GM18519 (cell line): ENCODE measurements at regions not wholly inside any gene's neighbourhood (a gene's known extent, or its start where the extent isn't known, plus 50 kb on each side); places are given as distances from the start of the nearest gene placed in this dataset.
"Not testable (repeated sequence)": the region's sequence is repeated elsewhere in the genome, so short reads cannot be mapped to it uniquely, and the experiment has no call there.

Source experiments
- ATAC-seq: cut with Tn5 transposase; IDR thresholded peaks from one replicate; pipeline ENCODE4 v1.9.1; 2021; ENCODE audit warnings: mild to moderate bottlenecking, moderate library complexity; ENCODE audit not compliant: unreplicated experiment, low FRiP score

DNA sequence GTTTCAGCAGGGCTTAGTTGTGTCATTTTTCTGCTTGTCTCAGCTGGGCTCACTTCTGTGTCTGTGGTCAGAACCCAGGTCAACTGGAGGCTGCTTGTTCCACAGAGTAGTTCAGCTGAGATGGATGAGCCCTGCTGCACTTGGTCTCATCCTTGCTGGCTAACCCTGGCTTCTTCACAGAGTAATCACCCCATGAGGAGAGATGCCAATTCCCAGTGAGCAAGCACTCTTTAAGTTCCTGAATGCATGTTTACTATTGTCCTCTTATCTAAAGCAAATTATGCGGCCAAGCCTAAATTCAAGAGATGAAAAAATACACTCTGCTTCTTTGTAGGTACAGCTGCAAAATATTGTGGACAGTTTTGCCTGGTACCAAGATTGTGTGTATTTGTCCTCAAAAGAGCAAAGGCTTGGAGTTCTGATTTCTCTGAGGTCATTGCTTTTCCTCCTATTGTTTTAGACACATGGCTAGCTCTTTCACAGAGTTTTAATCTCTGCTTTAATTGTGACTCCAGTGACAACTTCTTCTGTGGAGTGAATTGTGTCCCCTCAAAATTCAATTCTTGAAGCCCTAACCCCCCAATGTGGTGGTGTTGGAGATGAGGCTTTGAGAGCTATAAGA lies 236.6 kb upstream of the ANKRD50 start:
- ATAC-seq: no peak

DNA sequence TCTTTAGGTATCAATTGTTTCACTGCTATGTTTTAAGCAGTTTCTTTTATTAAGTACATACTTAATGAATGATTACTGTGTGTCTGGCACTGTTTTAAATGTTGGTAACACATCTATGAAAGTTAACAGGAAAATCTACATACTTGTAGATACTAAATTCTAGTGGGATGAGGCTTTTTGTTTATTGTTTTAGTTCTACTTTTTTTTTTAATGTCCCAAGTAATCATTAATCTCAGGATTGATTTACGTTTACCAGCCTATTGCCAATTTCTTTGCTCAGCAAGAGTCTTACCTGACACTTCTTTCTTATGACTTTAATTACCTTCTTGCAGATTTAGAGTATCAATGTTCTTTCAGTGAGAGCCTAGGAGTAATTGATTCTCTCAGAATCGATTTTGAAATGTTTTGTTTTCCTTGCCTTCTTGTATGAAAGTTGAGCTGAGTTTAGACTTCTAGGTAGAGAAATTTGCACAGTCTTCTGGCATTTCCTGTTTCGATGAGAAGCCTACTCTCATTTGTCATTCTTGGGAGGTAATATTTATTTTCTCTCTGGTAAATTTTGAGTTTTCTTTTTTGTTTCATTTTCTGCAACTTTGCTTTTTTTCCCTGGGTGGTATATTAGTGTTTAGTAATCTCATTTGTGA lies 235.2 kb upstream of the ANKRD50 start:
- no peak for ATAC-seq

DNA sequence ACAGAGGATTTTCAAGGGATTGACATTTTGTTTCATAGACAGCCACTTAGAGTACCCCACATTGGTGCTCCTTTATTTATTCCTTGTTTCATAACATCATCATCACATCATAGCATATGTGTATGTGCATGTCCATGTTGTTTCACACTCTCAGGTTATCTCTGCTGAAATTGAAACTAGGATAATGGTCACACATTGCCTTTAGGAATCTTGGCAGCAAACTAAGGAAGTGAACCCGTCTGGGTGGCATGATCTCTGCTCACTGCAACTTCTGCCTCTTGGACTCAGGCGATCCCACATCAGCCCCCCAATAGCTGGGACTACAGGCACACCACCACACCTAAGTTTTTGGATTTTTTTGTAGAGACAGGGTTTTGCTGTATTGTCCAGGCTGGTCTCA lies 234.2 kb upstream of the ANKRD50 start:
- no peak for ATAC-seq

DNA sequence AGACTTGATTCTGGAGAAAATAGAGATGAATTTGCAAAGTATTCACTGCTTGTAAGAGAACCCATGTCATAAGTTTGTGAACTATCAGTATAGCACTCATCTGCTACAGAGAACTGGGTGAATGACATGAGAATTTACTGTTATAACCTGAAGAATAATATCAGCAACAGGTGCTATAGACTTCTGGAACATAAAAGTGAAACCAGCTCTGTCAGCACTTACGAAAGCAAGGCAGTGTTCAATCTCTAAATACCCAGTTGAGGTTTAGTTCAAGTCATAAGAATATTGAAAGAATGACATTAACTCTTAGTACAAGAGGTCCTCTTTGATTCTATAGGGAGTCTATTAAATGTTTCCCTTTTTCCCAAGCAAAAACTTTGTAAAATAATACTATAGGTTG lies 232.9 kb upstream of the ANKRD50 start:
- no peak for ATAC-seq

DNA sequence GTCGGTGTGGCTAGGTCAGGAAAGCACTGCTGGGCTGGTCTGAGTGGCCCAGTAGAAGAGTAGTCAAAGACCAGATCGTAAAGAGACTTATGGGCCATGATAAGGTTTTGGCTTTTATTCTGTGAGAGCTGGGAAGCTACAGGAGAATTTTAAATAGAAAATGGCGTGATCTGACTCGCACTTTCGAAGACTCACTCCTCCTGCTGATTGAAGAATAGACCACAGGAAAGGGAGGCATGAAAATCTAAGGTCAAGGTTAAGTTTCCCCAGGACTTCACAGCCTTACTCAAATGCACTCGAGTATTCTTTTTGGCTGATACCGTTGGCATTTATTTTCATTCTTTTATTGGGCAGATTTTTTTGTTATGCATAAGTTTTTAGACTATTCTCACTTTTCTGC lies 231.4 kb upstream of the ANKRD50 start:
- ATAC-seq: no peak

DNA sequence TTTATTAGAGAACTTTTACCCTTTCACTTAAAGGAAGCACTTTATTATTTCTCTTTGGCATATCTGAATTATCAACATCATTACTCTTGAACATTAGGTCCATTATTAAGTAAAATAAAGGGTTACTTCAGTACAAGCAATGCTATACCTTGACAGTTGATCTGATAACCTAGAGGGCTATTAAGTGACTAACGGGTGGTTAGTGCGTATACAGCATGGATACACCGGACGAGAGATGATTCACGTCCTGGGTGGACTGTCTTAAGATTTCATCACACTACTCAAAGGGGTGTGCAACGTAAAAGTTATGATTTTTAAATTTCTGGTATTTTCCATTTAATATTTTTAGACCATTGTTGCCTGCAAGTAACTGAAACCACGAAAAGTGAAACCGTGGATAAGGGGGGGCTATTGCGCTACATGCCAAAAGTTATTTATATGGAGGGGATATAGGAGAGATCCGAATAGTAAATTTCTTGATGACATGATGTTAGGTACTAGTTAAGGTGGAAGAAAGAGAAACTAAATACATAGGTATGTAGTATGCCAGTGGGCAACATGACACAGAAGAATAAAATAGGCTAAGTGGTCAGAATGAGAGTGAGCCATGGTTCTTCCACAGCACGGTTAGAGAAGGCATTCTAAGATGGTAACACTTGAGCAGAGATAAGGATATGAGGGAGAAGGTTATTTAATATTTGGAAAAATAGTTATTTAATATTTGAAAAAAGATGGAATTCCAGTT lies 230.8 kb upstream of the ANKRD50 start:
- no peak for ATAC-seq

DNA sequence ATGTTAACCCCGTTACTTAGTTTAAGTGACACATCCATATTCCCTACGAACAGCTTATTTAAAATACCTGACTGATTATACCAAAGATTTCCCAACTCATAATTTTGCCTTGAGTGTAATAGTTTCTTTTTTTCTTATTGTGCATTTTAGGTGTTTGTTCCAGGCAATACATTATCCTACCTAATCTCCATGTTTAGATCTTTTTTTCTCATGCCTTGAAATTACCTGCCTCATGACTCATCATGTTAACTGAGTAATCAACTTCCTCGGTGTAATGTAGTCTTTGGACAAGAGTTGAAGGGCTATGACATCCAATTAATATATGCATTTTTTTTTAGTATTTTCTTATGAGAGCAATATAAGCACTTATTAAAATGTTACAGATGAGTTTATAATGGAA lies 228.7 kb upstream of the ANKRD50 start:
- no peak for ATAC-seq

DNA sequence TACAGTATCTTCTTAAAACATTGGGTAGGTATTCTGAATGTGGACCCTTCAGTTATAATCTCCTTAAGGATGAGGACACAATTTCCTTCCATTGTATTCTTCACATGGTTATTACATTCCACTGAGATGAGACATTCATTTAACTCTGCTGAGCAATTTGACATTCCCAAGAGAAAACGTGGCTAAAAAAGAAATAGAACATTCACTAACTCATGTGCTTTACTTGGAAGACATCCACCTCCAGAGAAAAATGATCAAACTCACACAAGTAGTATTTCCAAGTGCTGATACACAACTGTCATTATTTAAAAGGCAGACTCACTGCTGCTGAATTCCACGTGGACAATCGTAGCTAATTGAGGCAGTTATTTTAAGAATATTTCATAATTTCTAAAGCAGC lies 227.9 kb upstream of the ANKRD50 start:
- no peak for ATAC-seq

DNA sequence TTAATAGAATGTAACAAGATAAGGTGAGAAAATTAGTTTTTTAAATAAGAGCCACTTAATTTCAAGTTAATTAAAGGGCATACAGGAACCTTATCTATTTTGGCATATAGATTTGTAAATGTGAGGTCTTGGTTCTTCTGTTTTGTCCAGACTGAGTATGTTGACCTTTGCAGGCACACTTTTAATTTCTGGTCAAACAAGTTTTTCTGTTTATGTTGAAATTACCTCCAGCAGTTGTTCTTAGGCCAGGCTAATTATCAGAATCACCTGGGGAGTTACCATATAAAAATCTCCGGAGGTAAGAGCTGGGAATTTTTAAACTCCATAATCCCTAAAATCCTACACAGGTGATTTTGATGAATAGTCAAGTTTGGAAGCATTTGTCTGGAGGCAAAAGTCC lies 227.4 kb upstream of the ANKRD50 start:
- ATAC-seq: no peak

DNA sequence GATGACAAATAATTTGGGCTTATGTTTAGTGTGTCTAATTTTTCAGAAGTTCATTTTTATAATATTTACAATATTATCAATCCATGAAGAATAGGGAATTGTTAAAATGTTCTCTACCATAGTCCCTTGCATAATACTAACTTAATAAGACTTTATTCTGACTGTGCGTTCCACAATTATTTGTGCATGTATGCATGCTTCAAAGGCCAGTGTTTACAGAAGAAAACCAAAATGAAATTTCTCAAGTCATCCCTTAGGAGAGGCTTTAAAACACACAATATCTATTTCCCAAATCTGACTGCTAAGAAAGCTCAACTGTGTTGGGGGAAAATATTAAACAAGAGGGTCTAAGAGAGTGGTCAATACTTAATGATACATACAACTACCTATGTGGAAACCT lies 226.3 kb upstream of the ANKRD50 start:
- no peak for ATAC-seq

DNA sequence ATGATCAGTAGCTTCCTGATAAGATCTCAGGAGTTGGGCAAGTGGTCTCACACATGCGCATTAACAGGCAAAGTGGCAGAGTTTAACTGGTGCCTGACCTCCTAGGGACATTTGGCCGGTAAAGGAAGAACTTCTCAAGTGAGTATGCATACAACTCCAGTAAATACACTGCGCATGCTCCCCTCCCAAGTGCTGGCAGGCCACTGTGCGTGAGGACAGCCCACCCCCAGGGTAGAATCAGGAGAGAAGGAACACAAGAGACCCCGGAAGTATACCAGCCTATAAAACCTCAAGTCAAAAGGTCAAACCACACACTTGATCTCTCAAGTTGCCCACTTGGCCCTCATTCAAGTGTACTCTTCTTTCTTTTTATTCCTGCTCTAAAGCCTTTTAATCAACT lies 225.5 kb upstream of the ANKRD50 start:
- ATAC-seq: no peak

DNA sequence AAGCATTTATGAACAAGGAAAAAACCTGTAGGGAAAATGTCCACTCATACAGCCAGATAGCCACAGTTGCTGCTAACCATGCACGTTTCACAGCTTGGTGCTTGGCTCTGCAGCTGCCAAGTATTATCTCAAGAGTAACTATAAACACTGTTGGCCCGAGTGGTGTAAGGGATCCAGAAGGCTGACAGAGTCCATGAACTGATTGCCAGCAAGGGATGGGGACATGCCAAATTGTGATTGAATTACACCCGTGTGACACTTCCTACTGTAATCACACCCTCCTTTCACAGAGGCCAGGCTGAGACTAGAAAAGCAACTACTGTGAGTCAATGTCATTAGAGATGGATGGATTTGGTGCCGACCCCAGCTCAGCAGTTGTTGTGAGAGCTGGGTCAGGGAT lies 223.9 kb upstream of the ANKRD50 start:
- no peak for ATAC-seq

DNA sequence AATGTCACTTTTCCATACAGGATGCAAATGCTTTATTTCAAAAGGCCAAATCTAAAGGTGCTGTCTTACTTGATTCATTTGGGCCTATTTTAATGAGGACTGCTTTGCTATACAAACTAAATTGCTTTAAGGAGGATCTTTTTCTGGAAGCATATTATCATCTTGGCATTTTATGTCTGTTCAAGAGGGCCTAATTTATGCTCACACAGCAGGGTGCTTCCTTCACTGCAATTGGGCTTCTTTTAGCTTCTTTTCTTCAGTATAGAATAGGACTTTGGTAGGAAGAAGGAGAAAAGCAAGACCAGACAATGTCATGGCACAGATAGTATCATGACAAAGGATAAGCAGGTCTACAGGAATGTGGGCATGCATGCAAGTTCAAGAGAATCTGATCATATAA lies 222.4 kb upstream of the ANKRD50 start:
- no peak for ATAC-seq

DNA sequence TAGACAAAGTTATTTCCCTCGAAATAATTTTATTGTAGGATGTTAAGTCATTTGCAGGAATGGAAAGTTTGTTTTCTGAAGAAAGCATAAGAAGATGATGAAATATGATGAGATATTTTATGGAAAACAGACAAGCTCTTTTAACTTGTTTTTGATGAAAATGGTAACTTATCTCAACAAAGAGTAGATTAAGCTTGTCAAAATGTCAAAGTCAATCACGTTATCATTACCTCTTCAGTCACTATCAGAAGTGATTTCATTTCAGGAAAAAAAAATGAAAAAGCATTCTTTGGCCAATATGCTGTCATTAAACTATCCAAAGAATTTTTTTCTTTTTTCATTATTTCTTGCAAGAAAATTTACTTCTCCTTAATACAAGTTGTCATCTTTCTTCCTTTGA lies 221.0 kb upstream of the ANKRD50 start:
- ATAC-seq: no peak

DNA sequence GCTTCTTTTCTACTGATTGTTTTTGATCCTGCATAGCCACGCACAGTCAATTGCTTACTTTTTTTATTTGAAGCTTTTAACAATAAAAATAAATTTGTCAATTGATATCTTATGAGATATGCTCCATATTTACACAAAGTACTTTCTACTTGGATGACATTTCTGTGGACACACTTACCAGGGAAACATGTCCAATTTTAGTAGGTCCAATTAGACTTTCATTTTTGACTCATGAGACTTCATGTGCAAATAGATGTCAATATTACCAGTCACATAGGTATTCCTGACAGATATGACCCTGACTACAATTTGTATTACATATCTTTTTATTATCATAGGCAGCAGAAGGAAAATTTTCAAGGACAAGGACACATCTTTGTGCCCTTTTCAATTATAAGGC lies 219.9 kb upstream of the ANKRD50 start:
- ATAC-seq: no peak

DNA sequence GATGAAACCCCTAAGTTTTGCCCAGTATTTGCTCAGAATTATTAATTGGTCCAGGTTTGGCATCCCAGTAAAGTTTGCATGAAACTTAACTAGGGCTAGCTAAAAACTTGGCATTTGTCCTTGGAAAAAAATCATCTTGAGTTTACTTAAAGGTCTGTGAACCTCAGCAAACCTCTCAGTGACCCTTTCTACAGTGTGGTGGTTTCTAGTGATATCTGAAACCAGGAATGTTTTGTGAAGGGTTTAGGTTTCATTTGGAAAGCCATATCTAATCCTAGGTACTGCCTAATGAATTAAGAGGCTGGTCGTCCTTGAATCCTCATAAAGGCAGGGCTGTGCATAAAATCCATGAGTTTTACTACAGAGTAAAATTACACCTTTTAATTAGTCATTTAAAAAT lies 218.5 kb upstream of the ANKRD50 start:
- no peak for ATAC-seq

DNA sequence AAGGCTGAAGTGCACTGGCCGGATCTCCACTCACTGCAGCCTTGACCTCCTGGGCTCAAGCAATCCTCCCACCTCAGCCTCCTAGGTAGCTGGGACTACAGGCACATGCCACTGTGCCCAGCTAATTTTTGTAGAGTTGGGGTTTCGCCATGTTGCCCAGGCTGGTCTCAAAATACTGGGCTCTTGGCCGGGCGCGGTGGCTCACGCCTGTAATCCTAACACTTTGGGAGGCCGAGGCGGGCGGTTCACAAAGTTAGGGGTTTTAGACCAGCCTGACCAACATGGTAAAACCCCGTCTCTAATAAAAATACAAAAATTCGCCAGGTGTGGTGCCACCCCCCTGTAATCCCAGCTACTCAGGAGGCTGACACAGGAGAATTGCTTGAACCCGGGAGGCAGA lies 210.2 kb upstream of the ANKRD50 start:
- ATAC-seq: not testable (repeated sequence)

DNA sequence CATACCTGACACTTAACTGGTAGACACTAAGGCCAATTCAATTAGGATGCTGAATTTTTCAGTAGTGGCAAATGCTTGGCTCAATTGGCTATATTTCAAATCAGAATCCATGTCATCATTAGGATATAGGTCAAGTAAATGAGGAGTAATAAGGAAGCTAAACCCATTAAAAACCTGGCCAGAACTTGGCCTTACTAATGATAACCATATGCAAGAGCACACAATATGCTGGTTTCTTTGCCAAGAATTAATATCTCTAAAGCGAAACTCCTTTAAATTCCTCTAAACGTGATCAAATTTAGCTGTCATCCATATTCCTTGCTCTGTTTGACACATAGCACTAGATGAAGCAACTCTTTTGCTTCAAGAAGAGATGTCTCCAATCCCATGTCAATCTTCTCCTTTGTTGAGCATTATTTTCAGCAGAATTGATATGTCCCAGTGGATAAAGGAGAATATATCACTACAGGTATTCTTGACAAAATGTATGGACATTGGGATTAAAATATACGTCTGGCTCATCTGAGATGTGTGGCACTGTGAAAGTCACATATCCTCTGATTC lies 206.1 kb upstream of the ANKRD50 start:
- ATAC-seq: no peak

DNA sequence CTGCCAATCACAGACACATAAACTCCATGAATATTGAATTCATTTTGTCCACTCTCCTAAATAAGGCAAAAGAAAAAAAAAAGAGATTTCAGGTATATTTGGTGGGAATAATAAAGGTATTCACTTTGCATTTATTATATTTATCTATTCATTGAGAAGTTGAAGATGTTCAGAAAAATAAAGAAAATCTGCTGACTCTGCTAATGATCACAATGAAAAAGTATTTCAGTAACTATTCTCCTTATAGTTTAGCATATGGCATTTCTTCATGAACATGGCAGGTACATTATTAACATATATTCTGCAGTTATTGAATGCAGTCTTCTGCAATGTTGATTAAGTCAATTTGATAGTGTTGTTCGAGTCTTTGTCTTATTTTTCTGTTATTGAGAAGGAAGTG lies 202.5 kb upstream of the ANKRD50 start:
- ATAC-seq: no peak

DNA sequence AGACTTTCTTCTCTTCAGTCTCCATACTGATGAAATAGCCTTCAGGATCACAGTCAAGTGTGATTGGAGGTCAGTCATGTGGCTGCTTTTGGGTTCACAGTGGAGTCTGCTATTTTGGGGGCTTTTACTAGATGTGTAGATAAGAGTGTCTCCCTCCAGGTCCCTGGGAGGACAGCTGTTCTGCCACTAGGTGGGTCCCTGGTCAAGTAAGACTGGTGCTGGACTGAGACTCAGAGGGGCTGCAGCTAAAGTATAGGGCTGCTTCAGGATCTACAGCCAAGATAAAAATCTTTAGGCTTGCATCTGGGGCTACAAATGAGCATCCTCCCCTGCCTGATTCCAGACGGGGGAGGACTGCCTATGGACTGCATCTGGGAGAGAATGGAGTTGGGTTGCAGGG lies 200.7 kb upstream of the ANKRD50 start:
- ATAC-seq: no peak

DNA sequence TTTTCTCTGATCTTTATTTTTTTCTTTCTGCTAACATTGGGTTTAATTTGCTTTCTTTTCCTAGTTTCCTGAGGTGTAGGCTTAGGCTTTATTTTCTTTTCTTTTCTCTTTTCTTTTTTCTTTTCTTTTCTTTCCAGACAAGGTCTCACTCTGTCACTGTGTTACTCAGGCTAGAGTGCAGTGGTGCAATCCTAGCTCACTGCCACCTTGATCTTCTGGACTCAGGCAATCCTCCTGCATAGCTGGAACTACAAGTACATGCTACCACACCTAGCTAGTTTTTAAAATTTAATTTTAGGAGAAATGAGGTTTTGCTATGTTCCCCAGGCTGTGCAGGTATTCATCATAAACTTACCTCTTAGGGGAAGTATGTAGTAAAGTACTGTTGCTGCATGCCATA lies 197.8 kb upstream of the ANKRD50 start:
- no peak for ATAC-seq

DNA sequence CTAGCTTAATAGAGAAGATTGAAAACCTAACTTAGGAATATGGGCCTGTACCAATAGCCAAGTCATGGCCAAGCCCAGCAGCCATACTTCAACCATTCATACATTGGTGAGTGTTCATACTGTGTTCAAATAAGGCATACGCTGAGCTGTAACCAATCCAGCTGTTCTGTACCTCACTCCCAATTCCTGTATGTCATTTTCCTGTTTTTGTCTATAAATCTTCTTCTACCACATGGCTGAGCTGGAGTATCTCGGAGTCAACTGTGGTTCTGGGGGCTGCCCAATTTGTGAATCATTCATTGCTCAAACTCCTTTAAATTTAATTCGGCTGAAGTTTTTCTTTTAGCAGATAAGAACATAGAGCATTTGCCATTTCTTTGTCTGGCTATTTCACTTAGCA lies 195.3 kb upstream of the ANKRD50 start:
- ATAC-seq: no peak
